HG03280 (cell line): ENCODE measurements at regions not wholly inside any gene's neighbourhood (a gene's known extent, or its start where the extent isn't known, plus 50 kb on each side); places are given as distances from the start of the nearest gene placed in this dataset.

Source experiments
- ATAC-seq: cut with Tn5 transposase; IDR thresholded peaks from one replicate; pipeline ENCODE4 v1.9.1; 2021; ENCODE audit warnings: mild to moderate bottlenecking, moderate library complexity; ENCODE audit not compliant: unreplicated experiment

GRCh38 chr5:4947893-4948536 lies 192.1 kb upstream of the ADAMTS16 start:
- ATAC-seq, result no peak

DNA sequence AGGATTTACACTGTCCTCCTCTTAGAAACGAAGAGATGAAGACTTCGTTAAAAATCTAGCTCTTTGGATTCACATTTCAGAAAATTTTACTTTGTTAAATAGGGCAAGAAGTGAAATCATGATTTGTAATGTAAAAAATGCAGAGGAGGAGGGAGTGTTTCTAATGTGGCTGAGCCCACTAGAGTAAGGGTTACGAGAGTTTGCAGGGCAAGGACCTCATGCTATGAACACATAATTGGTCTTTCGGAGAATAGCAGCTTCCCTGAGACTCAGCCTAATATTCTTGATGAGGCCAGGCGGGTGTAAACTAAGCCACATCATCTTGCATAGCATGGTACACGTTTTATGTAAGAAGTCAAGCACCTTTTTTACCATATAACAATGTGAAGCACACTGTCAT lies 191.0 kb upstream of the ADAMTS16 start:
- no peak for ATAC-seq

DNA sequence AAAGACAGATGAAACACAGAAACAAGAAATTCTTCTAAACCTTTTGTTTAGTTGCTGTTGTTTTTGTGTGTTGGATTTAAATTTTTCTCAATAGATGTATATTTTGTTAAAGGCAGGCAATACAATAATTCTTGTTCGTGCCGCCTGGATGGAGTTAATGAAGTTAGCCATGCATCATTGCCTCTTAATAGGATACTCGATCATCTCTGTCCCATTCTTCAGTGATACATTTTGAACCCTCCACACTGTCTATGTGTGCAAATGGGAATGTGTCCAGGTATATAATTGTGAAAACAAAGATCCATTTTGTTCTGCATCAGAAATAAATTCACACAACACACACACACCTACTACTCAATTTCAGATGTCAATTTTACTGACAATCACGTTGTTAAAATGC lies 186.6 kb upstream of the ADAMTS16 start:
- ATAC-seq, result no peak

DNA sequence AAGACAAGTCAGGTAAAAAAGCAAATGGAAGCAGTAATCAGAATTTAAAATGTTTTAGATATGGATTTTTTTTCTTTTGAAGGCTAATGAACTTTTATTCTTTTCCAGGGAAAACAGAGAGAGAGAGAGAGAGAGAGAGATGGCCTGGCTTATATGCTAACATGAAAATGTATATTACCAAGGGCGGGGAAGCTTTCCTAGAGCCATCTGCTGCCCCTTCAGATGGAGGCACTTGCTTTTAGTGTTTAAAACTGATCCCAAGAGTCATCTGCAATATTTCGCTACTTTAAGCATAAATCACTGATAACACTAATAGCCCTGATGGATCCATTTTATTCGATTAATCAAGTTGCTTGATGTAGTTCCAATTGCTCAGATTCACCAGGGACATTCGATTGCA lies 186.1 kb upstream of the ADAMTS16 start:
- ATAC-seq, result no peak

- no peak for ATAC-seq
Measured at GRCh38 chr5:4963265-4963664, 176.9 kb upstream of the ADAMTS16 start.

DNA sequence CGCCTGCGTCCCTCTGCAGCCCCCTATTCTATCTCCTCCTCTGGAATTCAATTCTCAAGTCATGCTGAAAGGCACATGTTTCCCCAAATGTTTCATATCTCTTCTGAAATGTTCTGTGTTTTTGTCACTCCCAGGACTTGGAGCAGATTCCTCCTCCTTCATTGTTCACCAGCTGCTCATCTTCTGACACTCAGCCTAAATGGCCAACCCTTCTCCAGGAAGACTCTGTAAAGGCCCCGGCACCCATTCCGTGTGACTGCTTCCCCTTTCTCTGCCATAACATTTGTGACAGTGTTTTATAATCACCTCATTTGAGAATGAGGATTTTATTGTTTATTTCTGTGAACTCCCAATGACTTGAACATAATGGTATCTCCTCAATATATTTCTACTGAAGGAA lies 170.8 kb upstream of the ADAMTS16 start:
- ATAC-seq, result no peak

DNA sequence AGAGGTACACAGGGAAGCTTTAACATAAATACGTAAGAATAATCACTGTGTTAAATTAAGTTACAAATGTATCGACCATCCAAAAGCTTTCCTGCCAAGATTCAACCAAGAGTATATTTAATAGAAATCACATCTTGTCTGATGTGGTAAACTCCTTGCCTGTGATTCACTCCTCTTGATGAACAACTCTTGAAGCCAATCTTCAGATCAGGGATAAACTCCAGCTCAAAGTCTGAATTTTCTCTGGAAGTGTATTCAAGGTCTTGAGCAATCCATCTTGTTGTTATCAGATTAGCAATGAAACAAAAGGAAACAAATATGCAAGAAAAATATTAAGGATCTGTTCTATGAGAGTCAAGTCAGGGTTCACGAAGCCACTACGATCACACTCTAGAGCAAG lies 170.0 kb upstream of the ADAMTS16 start:
- no peak for ATAC-seq

- no peak for ATAC-seq
Measured at GRCh38 chr5:4976902-4977301, 163.2 kb upstream of the ADAMTS16 start.

DNA sequence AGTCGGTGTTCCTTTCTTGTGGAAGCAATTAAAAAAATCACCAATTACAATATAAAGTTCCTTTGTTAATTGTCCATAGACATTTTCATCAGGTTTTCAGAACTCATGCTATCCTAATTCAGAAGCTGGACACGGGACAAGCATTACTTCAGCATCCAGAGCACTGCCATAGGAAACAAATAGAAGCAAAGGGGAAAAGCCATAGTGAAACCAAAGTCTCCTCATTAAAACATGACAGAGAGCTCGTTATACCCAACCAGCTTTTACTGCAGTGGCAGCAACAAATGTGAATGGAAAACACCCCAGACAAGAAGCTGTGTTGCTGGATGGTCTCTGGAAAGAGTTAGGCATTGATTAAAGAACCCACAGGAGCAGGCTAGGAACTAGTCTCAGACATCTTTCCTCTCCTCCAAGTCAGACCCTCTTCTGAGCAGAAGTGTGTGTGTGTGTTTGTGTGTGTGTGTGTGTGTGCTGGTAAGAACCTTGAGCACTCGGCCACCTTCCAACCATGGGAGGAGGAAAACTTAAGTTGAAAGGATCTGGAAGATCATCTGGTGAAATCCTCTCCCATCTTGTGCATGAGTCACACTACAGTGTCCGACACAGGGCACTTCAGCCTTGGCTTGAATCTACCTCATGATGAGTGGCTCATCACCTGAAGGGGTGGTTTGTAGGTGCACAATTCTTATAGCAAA lies 162.6 kb upstream of the ADAMTS16 start:
- no peak for ATAC-seq

GRCh38 chr5:4980201-4980600 lies 159.9 kb upstream of the ADAMTS16 start:
- ATAC-seq, result no peak

GRCh38 chr5:4981608-4982007 lies 158.5 kb upstream of the ADAMTS16 start:
- no peak for ATAC-seq

- no peak for ATAC-seq
Measured at GRCh38 chr5:4983701-4984100, 156.4 kb upstream of the ADAMTS16 start.

DNA sequence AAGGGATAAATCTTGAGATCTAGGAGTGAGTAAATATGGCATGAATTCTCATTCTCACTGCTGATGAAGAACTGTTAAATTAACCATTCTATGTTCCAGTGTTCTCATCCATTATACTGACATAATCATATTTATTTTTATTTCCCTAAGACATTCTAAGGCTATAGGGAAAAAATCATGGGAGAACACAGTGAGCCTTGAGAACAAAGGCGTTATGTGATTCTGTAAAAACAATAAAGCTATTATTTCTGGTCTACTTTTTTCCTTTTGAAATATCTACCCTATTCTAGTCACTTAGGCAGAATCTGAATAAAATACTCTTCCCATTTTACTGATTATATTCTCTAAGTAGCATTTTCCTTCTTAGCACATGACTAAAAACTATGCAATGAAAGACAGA lies 155.7 kb upstream of the ADAMTS16 start:
- no peak for ATAC-seq

- ATAC-seq, result no peak
Measured at GRCh38 chr5:4987431-4987830, 152.7 kb upstream of the ADAMTS16 start.

GRCh38 chr5:4989118-4989517 lies 151.0 kb upstream of the ADAMTS16 start:
- ATAC-seq, result no peak

DNA sequence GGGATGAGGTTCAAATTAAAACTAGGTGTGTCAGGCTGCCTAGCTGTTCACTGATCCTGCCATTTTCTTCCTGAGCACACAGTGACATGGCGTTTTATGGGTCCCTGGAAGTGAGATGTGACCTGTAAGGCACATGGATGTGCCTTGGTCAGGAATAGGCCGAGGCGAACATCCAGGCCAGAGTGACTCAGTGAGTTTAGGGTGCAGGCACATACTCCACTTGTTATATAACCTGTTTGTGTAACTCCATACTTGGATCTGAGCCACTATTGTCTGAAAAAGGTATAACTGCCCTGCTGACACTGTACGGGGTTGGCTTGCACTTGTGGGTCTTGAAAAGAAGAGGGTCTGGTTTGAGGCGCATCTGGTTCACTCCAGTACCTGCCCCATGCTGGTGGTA lies 150.1 kb upstream of the ADAMTS16 start:
- ATAC-seq, result no peak

DNA sequence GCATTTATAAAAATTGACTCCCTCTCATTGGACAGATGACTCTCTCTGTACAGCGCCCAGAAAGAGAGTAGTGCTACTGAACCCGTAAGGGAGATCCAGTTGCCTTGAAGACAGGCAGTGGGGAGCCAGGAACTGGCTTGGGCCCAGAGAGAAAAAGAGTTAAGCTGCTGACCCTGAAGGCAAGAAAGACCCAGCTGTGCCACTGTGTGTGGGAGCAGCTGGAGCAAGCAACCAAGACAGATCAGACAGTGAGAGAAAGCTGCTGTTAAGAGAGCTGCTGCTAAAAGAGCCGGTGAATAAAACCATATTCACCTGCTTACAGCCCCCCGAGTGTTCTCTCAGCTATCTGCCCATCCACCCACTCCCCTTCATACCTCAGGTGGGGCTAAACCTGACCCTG lies 149.7 kb upstream of the ADAMTS16 start:
- no peak for ATAC-seq

- no peak for ATAC-seq
Measured at GRCh38 chr5:4991925-4992324, 148.2 kb upstream of the ADAMTS16 start.

DNA sequence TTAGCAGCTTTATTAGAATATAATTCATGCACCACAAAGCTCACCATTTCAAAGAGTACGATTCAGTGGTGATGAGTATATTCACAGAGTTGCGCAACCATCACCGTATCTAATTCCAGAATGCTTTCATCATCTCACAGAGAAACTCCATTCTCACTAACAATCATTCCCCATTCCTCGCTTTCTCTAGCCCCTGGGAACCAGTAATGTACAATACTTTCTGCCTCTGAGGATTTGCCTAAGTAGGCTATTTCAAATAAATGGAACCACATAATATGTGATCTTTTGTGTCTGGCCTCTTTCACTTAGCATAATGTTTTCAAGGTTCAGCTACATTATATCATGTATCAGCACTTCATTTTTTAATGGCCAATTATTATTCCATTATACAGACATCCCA lies 145.1 kb upstream of the ADAMTS16 start:
- ATAC-seq, result no peak

DNA sequence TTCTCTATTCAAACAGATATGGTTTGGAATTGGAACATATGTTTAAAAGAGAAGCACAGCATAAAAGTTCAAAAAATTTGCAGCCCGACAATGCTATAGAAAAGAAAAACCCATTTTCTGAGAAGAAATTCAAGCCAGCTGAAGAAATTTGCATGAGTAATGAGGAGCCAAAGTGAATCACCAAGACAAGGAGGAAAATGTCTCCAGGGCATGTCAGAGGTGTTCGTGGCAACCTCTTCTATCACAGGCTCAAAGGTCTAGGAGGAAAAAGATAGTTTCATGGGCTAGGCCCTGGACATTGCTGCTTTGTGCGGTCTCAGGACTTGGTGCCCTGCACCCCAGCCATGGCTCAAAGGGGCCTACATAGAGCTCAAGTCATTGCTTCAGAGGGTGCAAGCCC lies 134.8 kb upstream of the ADAMTS16 start:
- ATAC-seq, result no peak

DNA sequence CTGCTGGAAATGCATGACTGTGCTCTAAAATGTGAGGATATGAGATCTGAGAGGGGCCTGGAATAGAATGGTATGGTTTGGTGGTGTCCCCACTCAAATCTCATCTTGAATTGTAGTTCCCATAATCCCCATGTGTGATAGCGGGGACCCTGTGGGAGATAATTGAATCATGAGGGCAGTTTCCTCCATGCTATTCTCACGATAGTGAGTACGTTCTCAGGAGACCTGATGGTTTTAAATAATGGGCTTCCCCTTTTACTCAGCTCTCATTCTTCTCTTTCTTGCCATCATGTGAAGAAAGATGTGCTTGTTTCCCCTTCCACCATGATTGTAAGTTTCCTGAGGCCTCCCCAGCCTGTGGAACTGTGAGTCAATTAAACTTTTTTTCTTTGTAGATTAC lies 133.6 kb upstream of the ADAMTS16 start:
- no peak for ATAC-seq

- no peak for ATAC-seq
Measured at GRCh38 chr5:5009240-5009639, 130.9 kb upstream of the ADAMTS16 start.

GRCh38 chr5:5011151-5011550 lies 129.0 kb upstream of the ADAMTS16 start:
- ATAC-seq, result no peak
